ENCODE measurements at regions not wholly inside any gene's neighbourhood (a gene's known extent, or its start where the extent isn't known, plus 50 kb on each side); places are given as distances from the start of the nearest gene placed in this dataset.
"Not testable (repeated sequence)": the region's sequence is repeated elsewhere in the genome, so short reads cannot be mapped to it uniquely, and the experiment has no call there.

DNA sequence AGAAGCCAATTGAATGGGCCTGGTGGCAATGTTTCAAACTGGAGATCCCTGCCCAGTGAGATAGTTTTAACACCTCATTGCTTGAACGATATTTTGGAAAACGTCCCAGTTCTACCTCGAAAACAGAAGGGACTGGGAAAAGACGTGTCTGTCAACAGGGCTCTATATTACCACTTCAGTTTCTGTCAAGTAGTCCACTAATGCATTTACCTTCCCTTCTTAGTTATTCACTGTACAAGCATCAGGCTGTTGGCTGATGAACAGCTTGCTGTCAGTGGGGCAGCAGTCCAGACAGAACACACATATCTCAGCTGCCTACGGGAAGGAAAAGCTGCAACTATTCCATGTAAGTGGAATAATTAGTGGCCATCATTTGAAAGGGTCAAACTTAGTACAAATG, 794.7 kb upstream of the GBE1 start:
- ATAC-seq (ENCODE audit: low FRiP score), result no peak
- TF ChIP-seq, protein P1, sequence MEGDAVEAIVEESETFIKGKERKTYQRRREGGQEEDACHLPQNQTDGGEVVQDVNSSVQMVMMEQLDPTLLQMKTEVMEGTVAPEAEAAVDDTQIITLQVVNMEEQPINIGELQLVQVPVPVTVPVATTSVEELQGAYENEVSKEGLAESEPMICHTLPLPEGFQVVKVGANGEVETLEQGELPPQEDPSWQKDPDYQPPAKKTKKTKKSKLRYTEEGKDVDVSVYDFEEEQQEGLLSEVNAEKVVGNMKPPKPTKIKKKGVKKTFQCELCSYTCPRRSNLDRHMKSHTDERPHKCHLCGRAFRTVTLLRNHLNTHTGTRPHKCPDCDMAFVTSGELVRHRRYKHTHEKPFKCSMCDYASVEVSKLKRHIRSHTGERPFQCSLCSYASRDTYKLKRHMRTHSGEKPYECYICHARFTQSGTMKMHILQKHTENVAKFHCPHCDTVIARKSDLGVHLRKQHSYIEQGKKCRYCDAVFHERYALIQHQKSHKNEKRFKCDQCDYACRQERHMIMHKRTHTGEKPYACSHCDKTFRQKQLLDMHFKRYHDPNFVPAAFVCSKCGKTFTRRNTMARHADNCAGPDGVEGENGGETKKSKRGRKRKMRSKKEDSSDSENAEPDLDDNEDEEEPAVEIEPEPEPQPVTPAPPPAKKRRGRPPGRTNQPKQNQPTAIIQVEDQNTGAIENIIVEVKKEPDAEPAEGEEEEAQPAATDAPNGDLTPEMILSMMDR (IDR thresholded peaks at IDR 0.05), result no peak
- DNase-seq (ENCODE audit: low spot score), result no peak

DNA sequence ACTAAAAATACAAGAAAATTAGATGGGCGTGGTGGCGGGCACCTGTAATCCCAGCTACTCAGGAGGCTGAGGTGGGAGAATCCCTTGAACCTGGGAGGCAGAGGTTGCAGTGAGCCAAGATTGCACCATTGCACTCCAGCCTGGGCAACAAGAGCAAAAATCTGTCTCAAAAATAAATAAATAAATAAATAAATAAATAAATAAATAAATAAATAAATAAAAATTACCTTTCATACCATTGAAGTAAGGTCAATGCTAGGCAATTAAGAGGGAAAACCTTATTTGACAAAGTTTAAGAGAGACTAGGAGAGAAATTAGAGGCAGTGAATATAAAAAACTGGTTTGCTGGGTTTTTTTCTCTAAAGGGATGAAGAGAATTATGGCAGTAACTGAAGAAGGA, 781.1 kb upstream of the GBE1 start:
- not testable (repeated sequence) for DNase-seq (ENCODE audit: low spot score); ATAC-seq (ENCODE audit: low FRiP score)

DNA sequence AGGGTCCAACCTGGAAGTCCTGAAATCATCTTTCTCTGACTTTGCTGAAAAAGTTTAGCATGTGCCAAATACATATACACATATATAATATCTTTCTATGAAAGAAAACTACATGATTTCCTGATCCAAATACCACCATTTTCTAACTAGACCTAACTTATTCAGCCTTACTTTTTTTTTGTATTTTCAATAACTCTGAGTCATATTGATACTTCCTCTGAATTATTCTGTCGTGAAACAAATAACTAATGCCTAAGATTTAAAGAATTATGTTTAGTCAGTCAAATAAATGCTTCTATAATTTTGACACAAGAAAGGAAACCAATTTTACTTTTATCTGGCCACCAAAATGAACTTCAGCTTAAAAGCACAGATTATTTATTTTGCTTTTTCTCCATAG, 760.2 kb upstream of the GBE1 start:
- ATAC-seq (ENCODE audit: low FRiP score), result no peak
- TF ChIP-seq, protein P1 (IDR thresholded peaks at IDR 0.05), result no peak
- DNase-seq (ENCODE audit: low spot score), result no peak

DNA sequence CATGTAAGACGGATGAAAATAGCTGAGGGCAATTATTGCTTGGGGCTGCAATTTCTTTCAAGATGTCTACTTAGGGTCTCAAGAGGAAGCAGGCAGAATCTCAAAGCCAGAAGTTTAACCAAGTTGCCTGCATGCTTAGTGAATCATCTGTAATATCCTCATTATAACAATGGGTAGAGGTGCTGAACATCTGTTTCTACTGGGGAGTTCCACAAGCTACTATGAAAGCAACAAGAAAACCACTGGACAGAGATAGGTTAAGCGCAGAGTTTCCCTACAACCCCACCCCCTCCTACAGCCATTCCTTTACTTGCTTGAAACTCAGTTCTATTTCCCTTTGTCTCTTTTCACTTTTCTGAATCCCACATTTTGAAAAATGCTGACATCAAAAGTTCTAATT, 759.4 kb upstream of the GBE1 start:
- TF ChIP-seq, protein P1 (IDR thresholded peaks at IDR 0.05), result no peak
- ATAC-seq (ENCODE audit: low FRiP score), result no peak
- DNase-seq (ENCODE audit: low spot score), result no peak

DNA sequence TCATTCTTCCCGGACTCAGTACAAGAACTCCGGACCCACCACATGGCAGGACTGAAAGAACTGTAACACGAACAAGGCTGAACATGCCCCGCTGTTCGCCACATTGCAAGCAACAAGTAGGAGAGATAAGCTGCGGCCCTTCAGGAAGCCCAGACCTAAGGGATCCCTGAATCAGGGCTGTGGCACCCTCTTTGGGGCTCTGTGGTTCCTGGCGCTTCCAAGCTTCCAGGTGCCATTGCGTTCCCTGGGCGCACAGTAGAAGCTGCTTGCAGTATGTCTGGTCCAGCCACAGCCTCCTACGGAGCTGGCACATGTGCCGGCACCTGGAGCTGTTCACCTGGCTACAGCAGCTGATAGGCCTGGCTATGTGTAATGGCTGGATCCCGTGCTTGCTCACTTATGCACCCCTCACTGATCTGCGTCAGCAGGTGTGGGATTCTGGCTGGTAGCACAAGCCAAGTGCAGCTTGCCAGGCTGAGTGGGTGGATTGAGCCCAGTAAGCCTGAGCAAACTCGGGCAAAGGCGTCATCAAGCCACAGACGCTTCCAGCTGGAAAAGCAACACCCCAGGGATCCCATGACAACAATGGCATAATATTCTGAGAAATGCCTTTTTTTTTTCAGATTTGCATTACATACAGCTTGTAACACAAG, 748.6 kb upstream of the GBE1 start:
- ATAC-seq (ENCODE audit: low FRiP score) (no peak), DNase-seq (ENCODE audit: low spot score) (no peak)
- TF ChIP-seq, protein P1 (IDR thresholded peaks at IDR 0.05), result no peak

DNA sequence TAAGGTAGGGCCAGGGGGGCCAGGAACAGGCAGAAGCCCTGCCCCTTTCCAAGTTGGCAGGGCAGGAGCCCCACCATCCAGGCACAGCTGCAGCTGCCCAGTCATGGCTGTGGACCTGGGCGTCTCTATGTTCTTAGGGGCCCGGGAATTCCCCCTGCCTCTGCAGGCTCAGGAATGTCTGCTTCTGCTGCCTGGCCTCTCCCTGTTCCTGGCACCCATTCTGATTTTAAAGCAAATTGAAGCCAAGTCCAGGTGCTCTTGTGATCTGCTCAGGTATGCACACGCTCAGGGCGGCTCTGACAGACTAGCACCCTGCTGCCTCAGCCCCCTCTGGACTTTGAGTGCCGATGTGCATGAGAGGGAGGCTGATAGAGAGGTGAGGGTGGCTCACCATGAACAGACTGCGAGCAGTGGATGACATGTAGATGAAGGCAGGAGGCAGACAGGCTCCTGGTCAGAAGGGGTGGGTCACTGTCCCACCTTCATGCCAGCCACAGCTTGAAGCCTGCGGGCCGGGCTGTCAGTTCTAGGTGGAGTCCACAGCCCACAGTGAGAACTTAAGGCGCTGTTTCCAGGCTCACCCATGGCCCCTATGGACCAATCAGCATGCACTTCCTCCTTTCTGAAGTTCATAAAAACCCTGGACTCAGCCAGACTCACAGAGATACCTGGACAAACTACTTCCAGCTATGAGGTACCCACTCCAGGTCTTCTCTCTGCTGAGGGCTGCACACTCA, 747.8 kb upstream of the GBE1 start:
- ATAC-seq (ENCODE audit: low FRiP score), result no peak
- no peak for DNase-seq (ENCODE audit: low spot score)
- TF ChIP-seq, protein P1 (IDR thresholded peaks at IDR 0.05), result no peak

DNA sequence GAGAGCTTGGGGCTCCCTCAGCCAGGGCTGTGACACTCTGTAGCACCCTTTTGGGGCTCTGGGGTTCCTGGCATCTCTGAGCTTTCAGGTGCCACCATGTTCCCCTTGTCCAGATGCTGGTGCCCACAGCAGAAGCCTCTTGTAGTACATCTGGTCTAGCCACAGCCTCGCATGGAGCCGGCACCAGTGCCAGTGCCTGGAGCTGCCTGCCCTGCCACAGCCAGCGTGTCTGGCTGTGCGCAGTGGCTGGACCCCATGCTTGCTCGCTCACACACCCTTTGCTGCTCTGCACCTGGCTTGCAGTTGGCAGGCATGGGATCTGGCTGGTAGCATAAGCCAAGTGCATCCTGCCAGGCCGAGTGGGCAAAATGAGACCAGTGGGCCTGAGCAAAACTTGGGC, 744.8 kb upstream of the GBE1 start:
- no peak for ATAC-seq (ENCODE audit: low FRiP score)
- TF ChIP-seq, protein P1 (IDR thresholded peaks at IDR 0.05), result no peak
- DNase-seq (ENCODE audit: low spot score), result no peak
